ENCODE measurements at regions not wholly inside any gene's neighbourhood (a gene's known extent, or its start where the extent isn't known, plus 50 kb on each side); places are given as distances from the start of the nearest gene placed in this dataset.

DNA sequence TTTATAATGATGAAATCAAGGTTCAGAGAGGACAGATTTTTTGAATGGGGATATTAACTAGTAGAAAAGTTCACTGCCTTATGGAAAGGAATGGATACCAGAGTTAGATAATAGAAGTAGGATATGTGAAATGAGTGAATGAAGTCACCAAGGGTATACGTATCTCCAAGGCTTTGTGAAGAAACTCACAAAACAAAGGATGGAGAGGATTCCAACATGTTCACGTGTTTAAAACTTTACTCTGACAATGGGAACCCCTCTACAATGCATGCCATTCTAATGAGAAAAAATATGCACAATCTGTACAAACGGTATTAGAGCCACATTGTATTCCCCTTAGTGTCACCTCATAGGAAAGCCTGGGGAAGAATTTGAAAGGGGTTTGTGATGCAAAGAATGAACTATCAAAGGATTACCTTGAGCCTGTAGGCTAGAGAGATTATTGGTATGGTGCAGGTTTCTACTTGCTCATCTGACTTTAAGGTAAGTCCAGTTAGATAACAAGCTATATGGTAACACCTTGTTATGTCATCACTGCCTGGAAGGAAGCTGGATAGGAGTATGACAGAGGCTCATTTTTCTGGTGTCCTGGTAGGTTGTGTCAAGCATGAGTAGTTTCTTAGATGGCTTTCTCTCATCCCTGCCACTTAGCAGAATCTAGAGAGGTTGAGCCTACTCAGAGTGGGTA, 250.3 kb upstream of the SEMA6A start (continued):
- TF ChIP-seq, protein P1, sequence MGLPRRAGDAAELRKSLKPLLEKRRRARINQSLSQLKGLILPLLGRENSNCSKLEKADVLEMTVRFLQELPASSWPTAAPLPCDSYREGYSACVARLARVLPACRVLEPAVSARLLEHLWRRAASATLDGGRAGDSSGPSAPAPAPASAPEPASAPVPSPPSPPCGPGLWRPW (IDR thresholded peaks at IDR 0.05) = no peak
- TF ChIP-seq FOSL2 (IDR thresholded peaks at IDR 0.05) (no peak), FOSL2 (CRISPR knock-in tag; IDR thresholded peaks at IDR 0.05) (no peak), RNF2 (IDR thresholded peaks at IDR 0.05; ENCODE audit: borderline replicate concordance, low read depth) (no peak), CHD4 (IDR thresholded peaks at IDR 0.05; ENCODE audit: borderline replicate concordance) (no peak)

DNA sequence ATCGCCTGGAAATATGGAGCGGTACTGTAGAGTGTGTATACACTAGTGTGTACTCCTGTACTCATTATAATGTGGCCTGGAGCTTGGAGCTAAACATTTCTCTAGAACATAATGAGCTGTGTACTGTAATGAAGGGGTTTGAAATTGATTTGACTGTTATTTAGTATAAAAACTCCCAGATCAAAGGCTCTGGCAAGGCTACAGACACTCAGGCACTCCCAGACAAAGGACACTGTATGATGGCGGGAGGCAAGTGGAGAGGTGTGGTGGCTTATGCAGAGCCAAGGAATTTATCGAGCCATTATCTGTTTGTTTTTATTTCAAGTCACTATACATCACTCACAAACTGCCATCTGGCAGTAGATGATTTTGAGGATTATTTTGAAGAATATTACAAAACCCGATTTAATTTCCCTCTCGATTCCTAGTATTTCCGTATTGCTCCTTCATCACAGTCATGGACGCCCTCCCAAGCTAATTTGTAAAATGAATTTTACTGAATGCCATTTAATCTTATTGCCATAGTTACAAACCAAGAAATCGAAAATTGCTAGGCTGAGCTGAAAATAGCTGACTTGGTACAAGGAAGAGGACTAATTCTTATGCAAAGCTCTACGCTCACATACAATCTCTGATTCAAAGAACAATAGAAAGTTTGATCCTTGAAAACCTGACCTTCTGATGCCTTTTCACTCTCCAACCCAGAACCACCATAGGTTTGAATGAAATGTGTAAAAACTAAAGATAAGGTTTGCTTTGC, 240.2 kb upstream of the SEMA6A start:
- ChIA-PET POLR2A (no interaction called here), CTCF (no interaction called here)
- H3K4me1 ChIP-seq = no peaks in the 10 kb centered on the region
- FAIRE-seq = no peak
- no peaks in the 10 kb centered on the region for H3K9me3 ChIP-seq
- no peak overlapping the region for H3K4me3 ChIP-seq
- H3K4me2 ChIP-seq = no peak overlapping the region
- no peak overlapping the region for H3K27ac ChIP-seq
- ATAC-seq = no peak
- WGBS (ENCODE audit: missing lambda C conversion rate) = 50% methylated on average over 10 of the region's 10 CpGs
- TF ChIP-seq, protein P2, sequence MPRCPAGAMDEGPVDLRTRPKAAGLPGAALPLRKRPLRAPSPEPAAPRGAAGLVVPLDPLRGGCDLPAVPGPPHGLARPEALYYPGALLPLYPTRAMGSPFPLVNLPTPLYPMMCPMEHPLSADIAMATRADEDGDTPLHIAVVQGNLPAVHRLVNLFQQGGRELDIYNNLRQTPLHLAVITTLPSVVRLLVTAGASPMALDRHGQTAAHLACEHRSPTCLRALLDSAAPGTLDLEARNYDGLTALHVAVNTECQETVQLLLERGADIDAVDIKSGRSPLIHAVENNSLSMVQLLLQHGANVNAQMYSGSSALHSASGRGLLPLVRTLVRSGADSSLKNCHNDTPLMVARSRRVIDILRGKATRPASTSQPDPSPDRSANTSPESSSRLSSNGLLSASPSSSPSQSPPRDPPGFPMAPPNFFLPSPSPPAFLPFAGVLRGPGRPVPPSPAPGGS (IDR thresholded peaks at IDR 0.05) = no peak
- no peak for DNase-seq (ENCODE audit: low read depth in 1 of 2, low spot score in 1 of 2)

DNA sequence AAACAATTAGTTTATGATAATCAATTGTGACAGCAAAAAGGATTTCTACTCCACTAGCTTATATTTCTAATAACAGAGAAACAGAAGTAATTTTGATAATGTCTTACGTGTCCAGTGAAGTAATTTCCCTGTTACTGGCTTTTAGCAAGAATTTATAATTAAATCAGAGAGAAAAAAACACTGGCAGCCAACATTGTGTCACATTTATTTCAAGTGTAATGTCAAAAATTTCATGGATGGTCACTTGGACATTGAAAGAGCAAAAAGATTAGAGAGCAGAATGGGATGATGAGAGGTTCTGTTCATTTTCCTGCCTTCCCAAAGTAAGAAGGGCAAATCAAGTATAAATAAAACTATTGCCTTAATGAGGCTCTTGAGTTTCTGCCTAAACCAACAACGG, 239.3 kb upstream of the SEMA6A start:
- POLR2A ChIA-PET = no interaction called here
- Histone ChIP-seq H3K27ac (no peak overlapping the region), H3K9me3 (no peaks in the 10 kb centered on the region), H3K4me1 (no peaks in the 10 kb centered on the region), H3K4me3 (no peak overlapping the region), H3K4me2 (no peak overlapping the region)
- no peak for FAIRE-seq
- TF ChIP-seq KDM1A (IDR thresholded peaks at IDR 0.05; ENCODE audit: low read depth) (no peak), HOXB5 (CRISPR knock-in tag; IDR thresholded peaks at IDR 0.05) (no peak), CBX8 (IDR thresholded peaks at IDR 0.05) (no peak), TP53 (CRISPR knock-in tag; IDR thresholded peaks at IDR 0.05) (no peak), MYC (IDR thresholded peaks at IDR 0.05; ENCODE audit: borderline replicate concordance, low read length) (no peak), HOXA7 (CRISPR knock-in tag; IDR thresholded peaks at IDR 0.05) (no peak), PHF8 (IDR thresholded peaks at IDR 0.05; ENCODE audit: borderline replicate concordance, low read depth) (no peak), EHF (CRISPR knock-in tag; IDR thresholded peaks at IDR 0.05) (no peak)
- TF ChIP-seq, protein P2 (IDR thresholded peaks at IDR 0.05) = no peak
- DNase-seq (ENCODE audit: low read depth in 1 of 2, low spot score in 1 of 2) = no peak
- ATAC-seq = no peak
- CTCF ChIA-PET = no interaction called here
- 1% methylated on average over 2 of the region's 2 CpGs for WGBS (ENCODE audit: missing lambda C conversion rate)

DNA sequence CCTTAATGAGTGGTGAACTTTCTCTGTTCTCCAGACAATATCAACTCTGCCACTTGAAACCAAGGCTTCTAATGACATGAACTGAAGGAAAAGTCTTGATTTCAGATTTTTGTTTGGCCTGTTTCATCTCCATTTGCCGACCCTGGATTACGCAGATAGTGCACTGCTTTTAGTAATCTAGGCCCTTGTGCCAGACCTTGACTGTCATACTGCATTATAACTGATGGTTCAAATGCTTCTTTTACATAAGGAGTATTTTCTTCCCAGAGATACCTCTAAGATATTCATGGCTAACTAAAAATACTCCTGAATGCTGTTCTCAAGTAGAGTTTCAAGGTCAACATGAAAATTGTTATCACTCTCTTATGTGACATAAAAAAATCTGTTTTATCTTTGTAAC, 238.7 kb upstream of the SEMA6A start:
- FAIRE-seq = no peak
- no peaks in the 10 kb centered on the region for H3K4me1 ChIP-seq
- 28% methylated on average over 2 of the region's 2 CpGs for WGBS (ENCODE audit: missing lambda C conversion rate)
- no peak for TF ChIP-seq FOSB (CRISPR knock-in tag; IDR thresholded peaks at IDR 0.05)
- TF ChIP-seq, protein P3, sequence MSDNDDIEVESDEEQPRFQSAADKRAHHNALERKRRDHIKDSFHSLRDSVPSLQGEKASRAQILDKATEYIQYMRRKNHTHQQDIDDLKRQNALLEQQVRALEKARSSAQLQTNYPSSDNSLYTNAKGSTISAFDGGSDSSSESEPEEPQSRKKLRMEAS (IDR thresholded peaks at IDR 0.05) = no peak
- no peak for TF ChIP-seq ZNF302 (CRISPR knock-in tag; IDR thresholded peaks at IDR 0.05)
- no peak for TF ChIP-seq EHF (CRISPR knock-in tag; IDR thresholded peaks at IDR 0.05)
- no peak for TF ChIP-seq MYC (IDR thresholded peaks at IDR 0.05; ENCODE audit: borderline replicate concordance, low read length)
- TF ChIP-seq, protein P4, sequence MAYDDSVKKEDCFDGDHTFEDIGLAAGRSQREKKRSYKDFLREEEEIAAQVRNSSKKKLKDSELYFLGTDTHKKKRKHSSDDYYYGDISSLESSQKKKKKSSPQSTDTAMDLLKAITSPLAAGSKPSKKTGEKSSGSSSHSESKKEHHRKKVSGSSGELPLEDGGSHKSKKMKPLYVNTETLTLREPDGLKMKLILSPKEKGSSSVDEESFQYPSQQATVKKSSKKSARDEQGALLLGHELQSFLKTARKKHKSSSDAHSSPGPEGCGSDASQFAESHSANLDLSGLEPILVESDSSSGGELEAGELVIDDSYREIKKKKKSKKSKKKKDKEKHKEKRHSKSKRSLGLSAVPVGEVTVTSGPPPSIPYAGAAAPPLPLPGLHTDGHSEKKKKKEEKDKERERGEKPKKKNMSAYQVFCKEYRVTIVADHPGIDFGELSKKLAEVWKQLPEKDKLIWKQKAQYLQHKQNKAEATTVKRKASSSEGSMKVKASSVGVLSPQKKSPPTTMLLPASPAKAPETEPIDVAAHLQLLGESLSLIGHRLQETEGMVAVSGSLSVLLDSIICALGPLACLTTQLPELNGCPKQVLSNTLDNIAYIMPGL (CRISPR knock-in tag; IDR thresholded peaks at IDR 0.05; ENCODE audit: borderline replicate concordance) = no peak
- no peak for TF ChIP-seq JUNB (IDR thresholded peaks at IDR 0.05)
- TF ChIP-seq ESRRA (IDR thresholded peaks at IDR 0.05; ENCODE audit: borderline replicate concordance, low read length) = no peak
- TF ChIP-seq ZC3H11A (IDR thresholded peaks at IDR 0.05) = no peak
- TF ChIP-seq, protein P1 (IDR thresholded peaks at IDR 0.05) = no peak
- TF ChIP-seq PHF8 (IDR thresholded peaks at IDR 0.05; ENCODE audit: borderline replicate concordance, low read depth) = no peak
- no peak for TF ChIP-seq RAD21 (conservative IDR thresholded peaks at IDR 0.05 in 1 of 2, IDR thresholded peaks at IDR 0.05 in 1 of 2)
- TF ChIP-seq RFX5 (IDR thresholded peaks at IDR 0.05) = no peak
- no peak for TF ChIP-seq KDM5A (IDR thresholded peaks at IDR 0.05)
- TF ChIP-seq MAFK (IDR thresholded peaks at IDR 0.05; ENCODE audit: partially characterized antibody) = no peak
- no peak for TF ChIP-seq SREBF2 (IDR thresholded peaks at IDR 0.05)
- no peak for TF ChIP-seq NR3C1 (IDR thresholded peaks at IDR 0.05)

More for the DNA sequence above, 238.7 kb upstream of the SEMA6A start:
- H3K27ac ChIP-seq = no peak overlapping the region
- ChIA-PET POLR2A (no interaction called here), CTCF (no interaction called here)
- no peak overlapping the region for H3K4me3 ChIP-seq
- ATAC-seq = no peak
- H3K4me2 ChIP-seq = no peak overlapping the region
- no peak for DNase-seq (ENCODE audit: low read depth in 1 of 2, low spot score in 1 of 2)
- H3K9me3 ChIP-seq = no peaks in the 10 kb centered on the region
